SU-DHL-6 (cell line): ENCODE measurements at regions not wholly inside any gene's neighbourhood (a gene's known extent, or its start where the extent isn't known, plus 50 kb on each side); places are given as distances from the start of the nearest gene placed in this dataset.

Experiments used
- H2AFZ ChIP-seq: fragments of 200-600 bp; sonication (generic); 2 replicates; pipeline ENCODE4 v1.6.1; 2014; ENCODE audit warnings: low read depth, mild to moderate bottlenecking, moderate library complexity, mixed read lengths, antibody characterized with exemption, low read length; ENCODE audit not compliant: severe bottlenecking
- H3F3A ChIP-seq: fragments of 200-600 bp; shearing (Covaris generic); 2 replicates; pipeline ENCODE4 v1.6.0; 2016; ENCODE audit warnings: antibody characterized with exemption, mild to moderate bottlenecking; ENCODE audit not compliant: insufficient read depth
- H3K27ac ChIP-seq: fragments of 200-600 bp; sonication (generic); 2 replicates; pipeline ENCODE4 v1.5.1; 2016; ENCODE audit warnings: low read depth, mild to moderate bottlenecking, low read length, moderate library complexity, mixed read lengths
- H3K27me3 ChIP-seq: fragments of 200-600 bp; sonication (generic), shearing (Covaris generic); 2 replicates; pipeline ENCODE4 v1.6.0; 2014; ENCODE audit warnings: mild to moderate bottlenecking, low read length
- H3K36me3 ChIP-seq: fragments of 200-600 bp; sonication (generic); 2 replicates; pipeline ENCODE4 v1.6.1; 2014; ENCODE audit warnings: mild to moderate bottlenecking, low read length, mixed read lengths
- H3K4me2 ChIP-seq: fragments of 300-600, 200-600 bp; shearing (Covaris generic), sonication (generic); 2 replicates; pipeline ENCODE4 v1.6.0; 2014; ENCODE audit warnings: low read length, low read depth, mild to moderate bottlenecking; ENCODE audit not compliant: poor library complexity, severe bottlenecking
- H3K4me3 ChIP-seq: fragments of 200-600 bp; sonication (generic); 2 replicates; pipeline ENCODE4 v1.5.1; 2014; ENCODE audit warnings: antibody characterized with exemption, low read length, mild to moderate bottlenecking, mixed read lengths; ENCODE audit not compliant: insufficient read depth, poor library complexity, severe bottlenecking
- H3K79me2 ChIP-seq: fragments of 200-600 bp; sonication (generic); 2 replicates; pipeline ENCODE4 v1.6.1; 2014; ENCODE audit warnings: mild to moderate bottlenecking, low read length, moderate library complexity; ENCODE audit not compliant: insufficient read depth
- H3K9ac ChIP-seq: fragments of 200-600 bp; sonication (generic); 2 replicates; pipeline ENCODE4 v1.7.0; 2014; ENCODE audit warnings: mild to moderate bottlenecking, low read length
- H3K9me2 ChIP-seq: fragments of 200-600 bp; sonication (generic); replicated peaks from 2 replicates; pipeline ENCODE4 v1.6.1; 2014; ENCODE audit warnings: low read length; ENCODE audit not compliant: insufficient read depth
- H3K9me3 ChIP-seq: fragments of 200-600 bp; sonication (generic); 2 replicates; pipeline ENCODE4 v1.6.1; 2014; ENCODE audit warnings: low read length, mixed read lengths; ENCODE audit not compliant: insufficient read depth
- H4K20me1 ChIP-seq: fragments of 200-600 bp; sonication (generic); 2 replicates; pipeline ENCODE4 v1.6.1; 2014; ENCODE audit warnings: low read depth, mild to moderate bottlenecking, antibody characterized with exemption, low read length, moderate library complexity, mixed read lengths
- CTCF ChIP-seq: fragments of 200-600 bp; sonication (generic); IDR thresholded peaks from one replicate; pipeline ENCODE4 v1.5.1; 2017; ENCODE audit warnings: antibody characterized with exemption, mild to moderate bottlenecking, low read length, moderate library complexity; ENCODE audit not compliant: insufficient read depth, poor library complexity, severe bottlenecking
- EZH2phosphoT487 ChIP-seq: fragments of 200-600 bp; sonication (generic), shearing (Covaris generic); conservative IDR thresholded peaks from 2 replicates; pipeline ENCODE4 v1.6.1; 2018; ENCODE audit warnings: mild to moderate bottlenecking, antibody characterized with exemption, low read length, moderate library complexity, mixed read lengths

GRCh38 chr16:87027056-87027616, 290.1 kb downstream of the C16orf95 start:
- H3K27me3 ChIP-seq = no peaks in the 10 kb centered on the region
- no peaks in the 10 kb centered on the region for H3K9me2 ChIP-seq
- H3K36me3 ChIP-seq = no peaks in the 10 kb centered on the region
- H3K9ac ChIP-seq = no peak overlapping the region
- H3K4me2 ChIP-seq = no peak overlapping the region
- no peaks in the 10 kb centered on the region for H4K20me1 ChIP-seq
- TF ChIP-seq EZH2phosphoT487 (no peak), CTCF (no peak)
- H3K27ac ChIP-seq = no peak overlapping the region
- no peaks in the 10 kb centered on the region for H3F3A ChIP-seq
- no peaks in the 10 kb centered on the region for H3K9me3 ChIP-seq
- H2AFZ ChIP-seq = no peak overlapping the region
- H3K79me2 ChIP-seq = no peaks in the 10 kb centered on the region
- H3K4me3 ChIP-seq = no peak overlapping the region

GRCh38 chr16:87028481-87029320, 288.5 kb downstream of the C16orf95 start:
- Histone ChIP-seq H2AFZ (no peak overlapping the region), H3K9me2 (no peaks in the 10 kb centered on the region), H3K27me3 (no peaks in the 10 kb centered on the region), H3K79me2 (no peaks in the 10 kb centered on the region), H3F3A (no peaks in the 10 kb centered on the region), H3K4me3 (no peak overlapping the region), H3K36me3 (no peaks in the 10 kb centered on the region), H3K27ac (no peak overlapping the region), H4K20me1 (no peaks in the 10 kb centered on the region), H3K9ac (no peak overlapping the region), H3K9me3 (no peaks in the 10 kb centered on the region), H3K4me2 (no peak overlapping the region)
- TF ChIP-seq EZH2phosphoT487 (no peak), CTCF (no peak)

- Histone ChIP-seq H4K20me1 (no peaks in the 10 kb centered on the region), H3K4me2 (no peak overlapping the region), H3K9me2 (no peaks in the 10 kb centered on the region), H2AFZ (no peak overlapping the region), H3K79me2 (no peaks in the 10 kb centered on the region), H3K27ac (no peak overlapping the region), H3K4me3 (no peak overlapping the region), H3K9me3 (no peaks in the 10 kb centered on the region), H3K36me3 (no peaks in the 10 kb centered on the region), H3K9ac (no peak overlapping the region), H3F3A (no peaks in the 10 kb centered on the region), H3K27me3 (no peaks in the 10 kb centered on the region)
- no peak for TF ChIP-seq EZH2phosphoT487
- no peak for TF ChIP-seq CTCF
Measured at GRCh38 chr16:87032554-87032953, 284.6 kb downstream of the C16orf95 start.
